ENCODE measurements at regions not wholly inside any gene's neighbourhood (a gene's known extent, or its start where the extent isn't known, plus 50 kb on each side); places are given as distances from the start of the nearest gene placed in this dataset.

- POLR2A ChIA-PET = no interaction called here
- no peak for TF ChIP-seq CTCF (IDR thresholded peaks at IDR 0.05; ENCODE audit: insufficient read depth in 1 of 2, low read depth in 1 of 2, low read length in 1 of 2, severe bottlenecking in 1 of 2, unreplicated experiment in 1 of 2)
- BruUV-seq (replicated peaks) = no TSS peak
Observed at GRCh38 chr3:194197396-194197960, 61.5 kb downstream of the HES1 start.

GRCh38 chr3:194197981-194198695, 62.2 kb downstream of the HES1 start:
- intact Hi-C loops (cut with micrococcal nuclease; ENCODE audit: unreplicated experiment) = no loop called here
- ChIA-PET POLR2A (no interaction called here), CTCF (no interaction called here)
- H3K36me3 ChIP-seq (ENCODE audit: control insufficient read depth, insufficient read depth, low read length) = no peaks in the 10 kb centered on the region
- no peaks in the 10 kb centered on the region for H3K27me3 Mint-ChIP-seq (ENCODE audit: insufficient read depth, unreplicated experiment)
- H3K4me1 ChIP-seq = peaks cover 9% of the 10 kb centered on the region; the same call in 1 of the 2 replicates
- TF ChIP-seq CTCF (IDR thresholded peaks at IDR 0.05; ENCODE audit: insufficient read depth in 1 of 2, low read depth in 1 of 2, low read length in 1 of 2, severe bottlenecking in 1 of 2, unreplicated experiment in 1 of 2) = no peak
- H3K27me3 ChIP-seq (replicated peaks; ENCODE audit: control insufficient read depth, insufficient read depth, low read length) = no peaks in the 10 kb centered on the region
- no peak overlapping the region for H3K27ac Mint-ChIP-seq (ENCODE audit: unreplicated experiment)
- H3K9me3 ChIP-seq = no peaks in the 10 kb centered on the region
- H3K4me1 Mint-ChIP-seq (ENCODE audit: low read depth, unreplicated experiment) = peaks cover 20% of the 10 kb centered on the region
- H3K36me3 Mint-ChIP-seq (ENCODE audit: insufficient read depth, unreplicated experiment) = no peaks in the 10 kb centered on the region
- no peak overlapping the region for H3K4me3 Mint-ChIP-seq (ENCODE audit: unreplicated experiment)
- BruUV-seq (replicated peaks) = no TSS peak
- no peaks in the 10 kb centered on the region for H3K9me3 Mint-ChIP-seq (ENCODE audit: unreplicated experiment)
- DNase-seq = no peak
- H3K4me3 ChIP-seq (ENCODE audit: low read depth, low read length) = no peak overlapping the region

More at GRCh38 chr3:194197396-194197960, 61.5 kb downstream of the HES1 start:
- CTCF ChIA-PET = interaction anchor here (0.6 kb wide), 1 partner anchor 57 kb away, joined by 3 read pairs; no protein-coding TSS in a partner anchor
- Histone ChIP-seq H3K27me3 (replicated peaks; ENCODE audit: control insufficient read depth, insufficient read depth, low read length) (no peaks in the 10 kb centered on the region), H3K9me3 (no peaks in the 10 kb centered on the region), H3K4me1 (peaks cover 9% of the 10 kb centered on the region; the same call in 1 of the 2 replicates), H3K36me3 (ENCODE audit: control insufficient read depth, insufficient read depth, low read length) (no peaks in the 10 kb centered on the region), H3K4me3 (ENCODE audit: low read depth, low read length) (no peak overlapping the region)
- H3K4me3 Mint-ChIP-seq (ENCODE audit: unreplicated experiment) = no peak overlapping the region
- DNase-seq = no peak
- H3K27ac Mint-ChIP-seq (ENCODE audit: unreplicated experiment) = no peak overlapping the region
- no peaks in the 10 kb centered on the region for H3K9me3 Mint-ChIP-seq (ENCODE audit: unreplicated experiment)
- intact Hi-C loops (cut with micrococcal nuclease; ENCODE audit: unreplicated experiment) = no loop called here
- peaks cover 20% of the 10 kb centered on the region for H3K4me1 Mint-ChIP-seq (ENCODE audit: low read depth, unreplicated experiment)
- H3K27me3 Mint-ChIP-seq (ENCODE audit: insufficient read depth, unreplicated experiment) = no peaks in the 10 kb centered on the region
- H3K36me3 Mint-ChIP-seq (ENCODE audit: insufficient read depth, unreplicated experiment) = no peaks in the 10 kb centered on the region

- Mint-ChIP-seq H3K9me3 (ENCODE audit: unreplicated experiment) (no peaks in the 10 kb centered on the region), H3K36me3 (ENCODE audit: insufficient read depth, unreplicated experiment) (no peaks in the 10 kb centered on the region), H3K4me1 (ENCODE audit: low read depth, unreplicated experiment) (peaks cover 20% of the 10 kb centered on the region), H3K27me3 (ENCODE audit: insufficient read depth, unreplicated experiment) (no peaks in the 10 kb centered on the region), H3K4me3 (ENCODE audit: unreplicated experiment) (no peak overlapping the region), H3K27ac (ENCODE audit: unreplicated experiment) (no peak overlapping the region)
- Histone ChIP-seq H3K36me3 (ENCODE audit: control insufficient read depth, insufficient read depth, low read length) (no peaks in the 10 kb centered on the region), H3K4me3 (ENCODE audit: low read depth, low read length) (no peak overlapping the region), H3K9me3 (no peaks in the 10 kb centered on the region), H3K4me1 (peaks cover 9% of the 10 kb centered on the region; the same call in 1 of the 2 replicates), H3K27me3 (replicated peaks; ENCODE audit: control insufficient read depth, insufficient read depth, low read length) (no peaks in the 10 kb centered on the region)
- intact Hi-C loops (cut with micrococcal nuclease; ENCODE audit: unreplicated experiment) = no loop called here
- ChIA-PET CTCF (no interaction called here), POLR2A (no interaction called here)
- DNase-seq = no peak
- no TSS peak for BruUV-seq (replicated peaks)
- no peak for TF ChIP-seq CTCF (IDR thresholded peaks at IDR 0.05; ENCODE audit: insufficient read depth in 1 of 2, low read depth in 1 of 2, low read length in 1 of 2, severe bottlenecking in 1 of 2, unreplicated experiment in 1 of 2)
Observed at GRCh38 chr3:194198938-194199337, 63.0 kb downstream of the HES1 start.

Measured in Caco-2 (cell line).